ENCODE measurements at regions not wholly inside any gene's neighbourhood (a gene's known extent, or its start where the extent isn't known, plus 50 kb on each side); places are given as distances from the start of the nearest gene placed in this dataset.

- H3K79me1 ChIP-seq (ENCODE audit: low read depth, low read length), result no peaks in the 10 kb centered on the region
- H3K23ac ChIP-seq (ENCODE audit: insufficient read length), result no peak overlapping the region
- H2BK20ac ChIP-seq (ENCODE audit: low read length), result no peak overlapping the region
- H3K79me2 ChIP-seq (ENCODE audit: control insufficient read depth in 1 of 2, insufficient read depth in 2 of 2, low read length in 2 of 2), result no peaks in the 10 kb centered on the region
- no peak overlapping the region for H3K18ac ChIP-seq (ENCODE audit: extremely low read depth, low read length)
- H4K8ac ChIP-seq (ENCODE audit: extremely low read depth, insufficient read depth, low read length), result no peak overlapping the region
- no peaks in the 10 kb centered on the region for H3K23me2 ChIP-seq (ENCODE audit: low read depth, low read length)
- H3K4me1 ChIP-seq (replicated peaks in 1 of 4; ENCODE audit: control insufficient read depth in 3 of 4, insufficient read depth in 4 of 4, low read length in 3 of 4), result peaks cover 0 to 3% (median under 1%) of the 10 kb centered on the region in 4 experiments; a peak in 2 of 7 replicates
- H4K91ac ChIP-seq (replicated peaks; ENCODE audit: insufficient read length, low read length), result no peak overlapping the region
- no peak overlapping the region for H2AFZ ChIP-seq (ENCODE audit: low read length)
- no peak overlapping the region for H2BK5ac ChIP-seq (ENCODE audit: low read depth, low read length)
- ChIA-PET POLR2A (ENCODE audit: partially characterized antibody) (no interaction called here), CTCF (ENCODE audit: partially characterized antibody) (interaction anchor here (0.9 kb wide), 1 partner anchor 17 kb away, joined by 3 read pairs; no protein-coding TSS in a partner anchor)
- FAIRE-seq (no peak), DNase-seq (ENCODE audit: low read depth in 1 of 2, low spot score in 2 of 2) (no peak)
- no peak overlapping the region for H3K9ac ChIP-seq (replicated peaks in 1 of 4; ENCODE audit: extremely low read depth in 1 of 4, low read depth in 3 of 4, low read length in 3 of 4)
- H2BK15ac ChIP-seq (ENCODE audit: low read length), result no peak overlapping the region
- no peak overlapping the region for H2AK5ac ChIP-seq (ENCODE audit: low read depth, low read length)
- no peak overlapping the region for H3K4me3 ChIP-seq (ENCODE audit: extremely low read depth in 1 of 4, insufficient read depth in 2 of 4, low read depth in 3 of 4, low read length in 4 of 4)
- 84% methylated on average over 32 of the region's 32 CpGs; no CpG with 5 or more reads in 1 of the 2 experiments for WGBS, 2 experiments (ENCODE audit: extremely low coverage in 1 of 2, insufficient coverage in 1 of 2, insufficient read length in 1 of 2, insufficient replicate concordance in 2 of 2, low coverage in 1 of 2, low lambda C conversion rate in 2 of 2, missing lambda C conversion rate in 1 of 2)
- H4K5ac ChIP-seq (ENCODE audit: insufficient read length, low read depth, low read length), result no peak overlapping the region
- no peak overlapping the region for H3K4ac ChIP-seq (replicated peaks; ENCODE audit: insufficient read length, low read depth, low read length)
- H3K4me2 ChIP-seq (ENCODE audit: insufficient read depth in 1 of 2, low read depth in 2 of 2, low read length in 2 of 2), result no peak overlapping the region
- H3K9me3 ChIP-seq (ENCODE audit: insufficient read depth in 2 of 2, low read depth in 1 of 2, low read length in 1 of 2), result no peaks in the 10 kb centered on the region
- H3K27ac ChIP-seq (ENCODE audit: low read depth, low read length), result no peak overlapping the region
- no peak overlapping the region for H3K14ac ChIP-seq (ENCODE audit: insufficient read length)
- no peak overlapping the region for H2BK12ac ChIP-seq (ENCODE audit: low read depth, low read length)
- no peaks in the 10 kb centered on the region for H4K20me1 ChIP-seq (replicated peaks in 1 of 2; ENCODE audit: control insufficient read depth in 1 of 2, insufficient read depth in 2 of 2, low read length in 2 of 2)
- no peaks in the 10 kb centered on the region for H3K27me3 ChIP-seq (replicated peaks in 1 of 4; ENCODE audit: control insufficient read depth in 3 of 4, extremely low read depth in 1 of 4, insufficient read depth in 3 of 4, low read length in 3 of 4)
- H3K36me3 ChIP-seq (ENCODE audit: control insufficient read depth in 2 of 4, insufficient read depth in 4 of 4, low read length in 3 of 4), result no peaks in the 10 kb centered on the region
- no peak overlapping the region for H2BK120ac ChIP-seq (replicated peaks; ENCODE audit: low read depth, low read length)
- no peak overlapping the region for H3K56ac ChIP-seq (replicated peaks; ENCODE audit: insufficient read length, low read depth, low read length)
- TF ChIP-seq RBBP5 (IDR thresholded peaks at IDR 0.05; ENCODE audit: borderline replicate concordance, low read depth, low read length) (no peak), CEBPB (IDR thresholded peaks at IDR 0.05; ENCODE audit: low read depth, low read length) (no peak), SIX5 (IDR thresholded peaks at IDR 0.05; ENCODE audit: low read depth, low read length) (no peak), MAFK (IDR thresholded peaks at IDR 0.05; ENCODE audit: low read depth, low read length) (no peak), JUN (IDR thresholded peaks at IDR 0.05; ENCODE audit: low read depth, low read length) (no peak), TEAD4 (IDR thresholded peaks at IDR 0.05; ENCODE audit: low read depth, low read length) (no peak), CTBP2 (IDR thresholded peaks at IDR 0.05; ENCODE audit: borderline replicate concordance, insufficient read depth, insufficient read length, low read length) (no peak), GABPA (IDR thresholded peaks at IDR 0.05; ENCODE audit: borderline replicate concordance, insufficient read depth, low read length) (no peak), E2F6 (IDR thresholded peaks at IDR 0.05) (no peak), ATF3 (IDR thresholded peaks at IDR 0.05; ENCODE audit: insufficient read depth, low read depth, low read length) (no peak), RFX5 (IDR thresholded peaks at IDR 0.05; ENCODE audit: borderline replicate concordance, low read depth, low read length) (no peak), BRCA1 (IDR thresholded peaks at IDR 0.05; ENCODE audit: low read depth, low read length) (no peak)
Measured at GRCh38 chr2:241926541-241927311, 57.2 kb downstream of the RTP5 start.

Data from H1 (cell line).